Activated T-helper 17 cell treated with anti-CD3 and anti-CD28 coated beads, Interleukin-2, amount 50 U/mL, for 72 hours (primary cell): ENCODE measurements at regions not wholly inside any gene's neighbourhood (a gene's known extent, or its start where the extent isn't known, plus 50 kb on each side); places are given as distances from the start of the nearest gene placed in this dataset.
"Not testable (repeated sequence)": the region's sequence is repeated elsewhere in the genome, so short reads cannot be mapped to it uniquely, and the experiment has no call there.

ENCODE experiments used
- ATAC-seq: fragments of 150-1000 bp; cut with Tn5 transposase; replicated peaks from 2 replicates; pipeline ENCODE4 v1.10.0; 2021; ENCODE audit warnings: mild to moderate bottlenecking, moderate library complexity
- H3K27ac Mint-ChIP-seq: one replicate; pipeline ENCODE4 v1.8.0; 2022; ENCODE audit warnings: mixed read lengths
- H3K27me3 Mint-ChIP-seq: one replicate; pipeline ENCODE4 v1.8.0; 2022; ENCODE audit warnings: mixed read lengths
- H3K36me3 Mint-ChIP-seq: one replicate; pipeline ENCODE4 v1.8.0; 2022; ENCODE audit warnings: low read depth, mild to moderate bottlenecking, mixed read lengths
- H3K4me1 Mint-ChIP-seq: one replicate; pipeline ENCODE4 v1.8.0; 2022; ENCODE audit warnings: mixed read lengths
- H3K4me3 Mint-ChIP-seq: one replicate; pipeline ENCODE4 v1.8.0; 2022; ENCODE audit warnings: mild to moderate bottlenecking, mixed read lengths
- H3K9me3 Mint-ChIP-seq: one replicate; pipeline ENCODE4 v1.8.0; 2022; ENCODE audit warnings: mixed read lengths

- ATAC-seq, result no peak
- Mint-ChIP-seq H3K4me1 (no peaks in the 10 kb centered on the region), H3K36me3 (no peaks in the 10 kb centered on the region), H3K9me3 (peaks cover 8% of the 10 kb centered on the region), H3K4me3 (no peak overlapping the region), H3K27ac (no peak overlapping the region), H3K27me3 (peaks cover 19% of the 10 kb centered on the region)
These were observed 50.5 kb upstream of the GRIN2A start for GRCh38 chr16:10232757-10233156.

- no peaks in the 10 kb centered on the region for H3K36me3 Mint-ChIP-seq
- no peaks in the 10 kb centered on the region for H3K9me3 Mint-ChIP-seq
- H3K27ac Mint-ChIP-seq, result no peak overlapping the region
- ATAC-seq, result no peak
- no peaks in the 10 kb centered on the region for H3K4me1 Mint-ChIP-seq
- peaks cover 26% of the 10 kb centered on the region for H3K27me3 Mint-ChIP-seq
- H3K4me3 Mint-ChIP-seq, result no peak overlapping the region
These were observed 57.4 kb upstream of the GRIN2A start for GRCh38 chr16:10239640-10240039.

GRCh38 chr16:10240854-10241613, 58.8 kb upstream of the GRIN2A start:
- Mint-ChIP-seq H3K4me3 (no peak overlapping the region), H3K36me3 (no peaks in the 10 kb centered on the region), H3K4me1 (no peaks in the 10 kb centered on the region), H3K27ac (no peak overlapping the region), H3K27me3 (peaks cover 26% of the 10 kb centered on the region), H3K9me3 (no peaks in the 10 kb centered on the region)
- no peak for ATAC-seq

- H3K36me3 Mint-ChIP-seq, result no peaks in the 10 kb centered on the region
- peaks cover 26% of the 10 kb centered on the region for H3K27me3 Mint-ChIP-seq
- H3K4me1 Mint-ChIP-seq, result no peaks in the 10 kb centered on the region
- ATAC-seq, result no peak
- no peak overlapping the region for H3K27ac Mint-ChIP-seq
- no peak overlapping the region for H3K4me3 Mint-ChIP-seq
- no peaks in the 10 kb centered on the region for H3K9me3 Mint-ChIP-seq
These were observed 59.9 kb upstream of the GRIN2A start for GRCh38 chr16:10242097-10242496.

- no peak overlapping the region for H3K27ac Mint-ChIP-seq
- no peaks in the 10 kb centered on the region for H3K4me1 Mint-ChIP-seq
- H3K9me3 Mint-ChIP-seq, result no peaks in the 10 kb centered on the region
- H3K4me3 Mint-ChIP-seq, result no peak overlapping the region
- no peak for ATAC-seq
- peaks cover 23% of the 10 kb centered on the region for H3K27me3 Mint-ChIP-seq
- no peaks in the 10 kb centered on the region for H3K36me3 Mint-ChIP-seq
These were observed 60.7 kb upstream of the GRIN2A start for GRCh38 chr16:10242916-10243315.

GRCh38 chr16:10245002-10245401, 62.8 kb upstream of the GRIN2A start:
- no peak for ATAC-seq
- Mint-ChIP-seq H3K4me3 (no peak overlapping the region), H3K9me3 (no peaks in the 10 kb centered on the region), H3K36me3 (no peaks in the 10 kb centered on the region), H3K27me3 (peaks cover 13% of the 10 kb centered on the region), H3K4me1 (no peaks in the 10 kb centered on the region), H3K27ac (no peak overlapping the region)

GRCh38 chr16:10250137-10250828, 68.1 kb upstream of the GRIN2A start:
- Mint-ChIP-seq H3K9me3 (no peaks in the 10 kb centered on the region), H3K4me3 (no peak overlapping the region), H3K4me1 (no peaks in the 10 kb centered on the region), H3K36me3 (no peaks in the 10 kb centered on the region), H3K27me3 (peaks cover 4% of the 10 kb centered on the region), H3K27ac (no peak overlapping the region)
- no peak for ATAC-seq

- Mint-ChIP-seq H3K27me3 (peaks cover 12% of the 10 kb centered on the region), H3K4me3 (no peak overlapping the region), H3K27ac (no peak overlapping the region), H3K36me3 (no peaks in the 10 kb centered on the region), H3K4me1 (no peaks in the 10 kb centered on the region), H3K9me3 (no peaks in the 10 kb centered on the region)
- no peak for ATAC-seq
These were observed 69.9 kb upstream of the GRIN2A start for GRCh38 chr16:10252155-10252554.

- H3K9me3 Mint-ChIP-seq, result no peaks in the 10 kb centered on the region
- H3K4me1 Mint-ChIP-seq, result no peaks in the 10 kb centered on the region
- ATAC-seq, result no peak
- no peaks in the 10 kb centered on the region for H3K36me3 Mint-ChIP-seq
- H3K27ac Mint-ChIP-seq, result no peak overlapping the region
- H3K27me3 Mint-ChIP-seq, result peaks cover 12% of the 10 kb centered on the region
- no peak overlapping the region for H3K4me3 Mint-ChIP-seq
These were observed 71.2 kb upstream of the GRIN2A start for GRCh38 chr16:10253409-10253808.

- Mint-ChIP-seq H3K9me3 (no peaks in the 10 kb centered on the region), H3K36me3 (no peaks in the 10 kb centered on the region), H3K27me3 (peaks cover 12% of the 10 kb centered on the region), H3K4me1 (no peaks in the 10 kb centered on the region), H3K27ac (peak overlapping the region; percentile 15), H3K4me3 (no peak overlapping the region)
- ATAC-seq, result no peak
These were observed 73.5 kb upstream of the GRIN2A start for GRCh38 chr16:10255728-10256127.

- Mint-ChIP-seq H3K36me3 (no peaks in the 10 kb centered on the region), H3K4me3 (no peak overlapping the region), H3K9me3 (no peaks in the 10 kb centered on the region), H3K27ac (peak overlapping the region; percentile 51), H3K27me3 (peaks cover 12% of the 10 kb centered on the region), H3K4me1 (no peaks in the 10 kb centered on the region)
- peak; percentile 35 for ATAC-seq
These were observed 74.8 kb upstream of the GRIN2A start for GRCh38 chr16:10256784-10257641.

GRCh38 chr16:10257642-10258251, 75.5 kb upstream of the GRIN2A start:
- not testable (repeated sequence) for ATAC-seq, H3K4me3 Mint-ChIP-seq, H3K9me3 Mint-ChIP-seq, H3K27ac Mint-ChIP-seq, H3K36me3 Mint-ChIP-seq, H3K4me1 Mint-ChIP-seq
- H3K27me3 Mint-ChIP-seq, result peaks cover 12% of the 10 kb centered on the region

GRCh38 chr16:10258930-10259603, 76.8 kb upstream of the GRIN2A start:
- H3K27ac Mint-ChIP-seq, H3K4me1 Mint-ChIP-seq, H3K9me3 Mint-ChIP-seq, H3K27me3 Mint-ChIP-seq, ATAC-seq, H3K36me3 Mint-ChIP-seq, H3K4me3 Mint-ChIP-seq: not testable (repeated sequence)

- Mint-ChIP-seq H3K36me3 (no peaks in the 10 kb centered on the region), H3K4me1 (no peaks in the 10 kb centered on the region), H3K9me3 (no peaks in the 10 kb centered on the region), H3K27me3 (peaks cover under 1% of the 10 kb centered on the region), H3K4me3 (no peak overlapping the region), H3K27ac (no peak overlapping the region)
- no peak for ATAC-seq
These were observed 78.8 kb upstream of the GRIN2A start for GRCh38 chr16:10261077-10261476.
